CD14-positive monocyte (primary cell): ENCODE measurements at regions not wholly inside any gene's neighbourhood (a gene's known extent, or its start where the extent isn't known, plus 50 kb on each side); places are given as distances from the start of the nearest gene placed in this dataset.

Experiments
- DNase-seq, 3 donors: peaks; one replicate each; pipeline ENCODE4 v3.0.0-alpha.2; 2011 to 2022
- H2AFZ ChIP-seq: 2 replicates; pipeline ENCODE4 v1.6.0; 2012; ENCODE audit warnings: mild to moderate bottlenecking, low read depth, low read length, inconsistent platforms; ENCODE audit not compliant: insufficient read depth, poor library complexity, severe bottlenecking
- H3K27ac ChIP-seq, 2 donors: 1 replicate in 1 of 2; 2 replicates in 1 of 2; pipeline ENCODE4 v1.5.1; 2012 to 2013; ENCODE audit warnings: low read length in 2 of 2, control low read depth in 1 of 2, inconsistent platforms in 1 of 2, low read depth in 1 of 2, mild to moderate bottlenecking in 1 of 2
- H3K27me3 ChIP-seq, 2 donors: one replicate each; pipeline versions ENCODE4 v1.6.0 to v1.6.1; 2011 to 2013; ENCODE audit warnings: low read length in 2 of 2; ENCODE audit not compliant: control insufficient read depth in 2 of 2, insufficient read depth in 2 of 2
- H3K36me3 ChIP-seq, 2 donors: replicated peaks in 1 of 2; 1 replicate in 1 of 2; 2 replicates in 1 of 2; pipeline versions ENCODE4 v1.5.1 to v1.6.1; 2012 to 2013; ENCODE audit warnings: low read length in 2 of 2, control low read depth in 1 of 2, inconsistent platforms in 1 of 2, mild to moderate bottlenecking in 1 of 2; ENCODE audit not compliant: insufficient read depth in 2 of 2, control insufficient read depth in 1 of 2
- H3K4me1 ChIP-seq, 2 donors: 1 replicate in 1 of 2; 2 replicates in 1 of 2; pipeline versions ENCODE4 v1.5.1 to v1.6.1; 2012 to 2013; ENCODE audit warnings: low read length in 2 of 2, control low read depth in 1 of 2, inconsistent platforms in 1 of 2, mild to moderate bottlenecking in 1 of 2, moderate library complexity in 1 of 2; ENCODE audit not compliant: insufficient read depth in 2 of 2, control insufficient read depth in 1 of 2
- H3K4me2 ChIP-seq: replicated peaks from 2 replicates; pipeline ENCODE3; 2012; ENCODE audit warnings: low read length, moderate library complexity, mild to moderate bottlenecking; ENCODE audit not compliant: poor library complexity, severe bottlenecking; ENCODE audit errors: extremely low read depth
- H3K4me3 ChIP-seq, 3 experiments: fragments of 200-600 bp in 1 of 3; sonication (generic) in 1 of 3; replicated peaks in 1 of 3; 1 replicate in 2 of 3; 2 replicates in 1 of 3; pipeline ENCODE4 v1.5.1; 2011 to 2013; ENCODE audit warnings: low read length in 3 of 3, mild to moderate bottlenecking in 3 of 3, control low read depth in 2 of 3, low read depth in 2 of 3, inconsistent platforms in 1 of 3, moderate library complexity in 1 of 3
- H3K79me2 ChIP-seq: 2 replicates; pipeline ENCODE4 v1.6.0; 2012; ENCODE audit warnings: mild to moderate bottlenecking, control low read depth, inconsistent platforms, low read length, moderate library complexity; ENCODE audit not compliant: insufficient read depth
- H3K9ac ChIP-seq: 2 replicates; pipeline ENCODE4 v1.6.0; 2017; ENCODE audit warnings: low read length, mild to moderate bottlenecking; ENCODE audit not compliant: insufficient read depth, poor library complexity, severe bottlenecking
- H3K9me3 ChIP-seq, 2 donors: replicated peaks in 1 of 2; 1 replicate in 1 of 2; 2 replicates in 1 of 2; pipeline versions ENCODE4 v1.5.1 to v1.6.1; 2012 to 2013; ENCODE audit warnings: low read length in 2 of 2, control low read depth in 1 of 2; ENCODE audit not compliant: control insufficient read depth in 1 of 2, insufficient read depth in 1 of 2
- H4K20me1 ChIP-seq: 2 replicates; pipeline ENCODE4 v1.6.0; 2012; ENCODE audit warnings: mild to moderate bottlenecking, low read length, control low read depth, moderate library complexity; ENCODE audit not compliant: insufficient read depth
- H3K27ac Mint-ChIP-seq, 7 donors: one replicate each; pipeline ENCODE4 v1.8.0; 2020; ENCODE audit warnings: mild to moderate bottlenecking in 7 of 7, mixed read lengths in 7 of 7, moderate library complexity in 6 of 7, inconsistent platforms in 2 of 7
- H3K27me3 Mint-ChIP-seq, 3 donors: one replicate each; pipeline ENCODE4 v1.8.0; 2021 to 2022; ENCODE audit warnings: low read depth in 3 of 3, mild to moderate bottlenecking in 3 of 3, mixed read lengths in 3 of 3, moderate library complexity in 3 of 3, inconsistent platforms in 1 of 3
- H3K36me3 Mint-ChIP-seq, 2 donors: one replicate each; pipeline ENCODE4 v1.8.0; 2020; ENCODE audit warnings: mixed read lengths in 2 of 2, inconsistent platforms in 1 of 2, mild to moderate bottlenecking in 1 of 2
- H3K4me1 Mint-ChIP-seq: one replicate; pipeline ENCODE4 v1.8.0; 2020; ENCODE audit warnings: mild to moderate bottlenecking, mixed read lengths
- H3K4me3 Mint-ChIP-seq, 2 donors: one replicate each; pipeline ENCODE4 v1.8.0; 2020; ENCODE audit warnings: mild to moderate bottlenecking in 2 of 2, mixed read lengths in 2 of 2, moderate library complexity in 1 of 2
- H3K9me3 Mint-ChIP-seq, 7 donors: one replicate each; pipeline ENCODE4 v1.8.0; 2020 to 2022; ENCODE audit warnings: mixed read lengths in 7 of 7, mild to moderate bottlenecking in 6 of 7, moderate library complexity in 6 of 7, inconsistent platforms in 2 of 7
- CTCF ChIP-seq: fragments of 200-600 bp; IDR thresholded peaks from one replicate; pipeline ENCODE4 v1.8.0; 2022; ENCODE audit warnings: antibody characterized with exemption, mild to moderate bottlenecking
- WGBS: methylation state at CpG from one replicate; pipeline ENCODE4 v1.1.5; 2013; ENCODE audit warnings: missing lambda C conversion rate; ENCODE audit not compliant: insufficient coverage; 5-methylcytosine and 5-hydroxymethylcytosine counted together
- intact Hi-C, 2 donors: fragments of 100-400 bp; cut with micrococcal nuclease; formaldehyde crosslinking; loops; one replicate each; pipeline versions ENCODE4 v1.15.0 to v1.15.1; 2023

DNA sequence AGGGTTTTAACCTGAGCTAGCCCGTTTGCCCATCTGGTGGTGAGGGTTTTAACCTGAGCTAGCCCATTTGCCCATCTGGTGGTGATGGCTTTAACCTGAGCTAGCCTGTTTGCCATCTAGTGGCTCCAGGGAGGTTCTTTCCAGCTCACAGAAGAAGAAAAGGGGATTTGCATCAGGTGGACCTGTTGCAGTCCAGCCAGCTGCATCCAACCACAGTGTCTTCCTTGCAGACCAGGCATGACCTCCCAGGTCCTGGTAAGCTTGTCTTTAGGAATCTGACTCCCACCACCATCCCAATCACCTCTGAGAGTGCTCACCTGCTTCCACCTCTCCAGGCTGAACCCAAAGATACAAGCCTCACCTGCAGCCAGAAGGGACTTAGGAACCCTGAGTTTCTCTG is 62.4 kb upstream of the EMX2 start:
- DNase-seq = no peak
- no peaks in the 10 kb centered on the region for H3K27me3 ChIP-seq
- 100% methylated on average over 1 of the region's 1 CpG for WGBS
- H3K27me3 Mint-ChIP-seq = peaks cover 10 to 31% (median 17%) of the 10 kb centered on the region in 3 donors
- no peaks in the 10 kb centered on the region for H3K79me2 ChIP-seq
- TF ChIP-seq CTCF = no peak
- H3K9me3 ChIP-seq = no peaks in the 10 kb centered on the region
- peaks cover 4% of the 10 kb centered on the region for H3K4me1 Mint-ChIP-seq
- no peak overlapping the region for H2AFZ ChIP-seq
- H3K4me1 ChIP-seq = no peaks in the 10 kb centered on the region
- intact Hi-C loops = no loop called here
- H3K36me3 ChIP-seq = no peaks in the 10 kb centered on the region
- no peaks in the 10 kb centered on the region for H4K20me1 ChIP-seq
- H3K9ac ChIP-seq = no peak overlapping the region
- H3K27ac Mint-ChIP-seq = no peak overlapping the region
- H3K36me3 Mint-ChIP-seq = no peaks in the 10 kb centered on the region
- H3K9me3 Mint-ChIP-seq = no peaks in the 10 kb centered on the region
- no peak overlapping the region for H3K4me3 Mint-ChIP-seq
- H3K4me3 ChIP-seq = no peak overlapping the region
- H3K4me2 ChIP-seq = no peak overlapping the region
- H3K27ac ChIP-seq = no peak overlapping the region

DNA sequence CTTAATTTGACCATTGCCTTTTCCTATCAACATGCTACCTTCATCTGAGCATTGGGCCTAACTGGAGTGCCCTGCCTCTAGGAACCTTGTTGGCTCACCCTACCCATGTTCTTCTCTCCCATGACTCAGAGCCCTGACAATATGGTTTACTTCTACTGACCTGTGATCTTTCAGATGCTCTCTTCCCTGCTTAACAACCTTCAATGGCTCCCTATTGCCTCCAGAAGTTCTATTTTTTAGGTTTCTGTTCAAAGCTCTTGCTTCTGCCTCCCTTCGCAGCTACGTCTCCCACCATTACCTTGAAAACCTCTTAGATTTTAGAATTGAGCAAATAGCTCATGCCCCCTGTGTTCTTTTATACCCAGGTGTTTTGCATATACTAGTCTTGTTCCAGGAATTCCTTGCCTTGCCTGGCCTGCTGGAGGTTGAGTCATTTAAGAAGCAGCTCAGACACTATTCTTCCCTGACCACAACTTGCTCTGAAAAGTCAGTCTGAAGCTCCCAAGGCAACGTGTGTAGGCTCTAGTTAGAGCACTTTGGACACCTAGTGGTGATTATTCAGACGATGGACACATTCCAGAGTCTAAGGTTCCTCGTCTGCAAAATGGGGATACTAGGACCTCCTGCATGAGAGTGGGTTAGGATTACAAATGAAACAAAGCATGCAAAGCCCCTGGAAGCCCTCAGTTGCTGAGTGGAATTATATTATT is 64.4 kb upstream of the EMX2 start:
- TF ChIP-seq CTCF = no peak
- intact Hi-C loops = no loop called here
- no peak overlapping the region for H3K4me3 ChIP-seq
- no peaks in the 10 kb centered on the region for H3K36me3 Mint-ChIP-seq
- H2AFZ ChIP-seq = no peak overlapping the region
- no peaks in the 10 kb centered on the region for H4K20me1 ChIP-seq
- DNase-seq = peak in 2 of 3 donors; percentile 9 to 21
- H3K9ac ChIP-seq = no peak overlapping the region
- peaks cover 10 to 31% (median 22%) of the 10 kb centered on the region in 3 donors for H3K27me3 Mint-ChIP-seq
- no peaks in the 10 kb centered on the region for H3K79me2 ChIP-seq
- H3K27me3 ChIP-seq = peaks cover 0 to 3% of the 10 kb centered on the region in 2 donors
- no peak overlapping the region for H3K4me3 Mint-ChIP-seq
- peaks cover 0 to 3% (median 0%) of the 10 kb centered on the region in 7 donors for H3K9me3 Mint-ChIP-seq
- H3K27ac Mint-ChIP-seq = no peak overlapping the region
- no peak overlapping the region for H3K4me2 ChIP-seq
- no peaks in the 10 kb centered on the region for H3K36me3 ChIP-seq
- WGBS = 57% methylated on average over 5 of the region's 5 CpGs
- H3K9me3 ChIP-seq = no peaks in the 10 kb centered on the region
- H3K4me1 ChIP-seq = no peaks in the 10 kb centered on the region
- H3K4me1 Mint-ChIP-seq = peaks cover 4% of the 10 kb centered on the region
- no peak overlapping the region for H3K27ac ChIP-seq
